Activated CD4-positive, alpha-beta T cell treated with anti-CD3 and anti-CD28 coated beads, Interleukin-2, Interleukin-6, amounts not matched to agents 100 ng/mL and 50 ng/mL, durations not matched to agents 16 hours and 8 hours (primary cell): ENCODE measurements at regions not wholly inside any gene's neighbourhood (a gene's known extent, or its start where the extent isn't known, plus 50 kb on each side); places are given as distances from the start of the nearest gene placed in this dataset.
"Not testable (repeated sequence)": the region's sequence is repeated elsewhere in the genome, so short reads cannot be mapped to it uniquely, and the experiment has no call there.

Experiments
- DNase-seq: peaks from one replicate; pipeline ENCODE4 v3.0.0-alpha.2; 2020

- DNase-seq = no peak
These were observed 458.0 kb downstream of the USP25 start for GRCh38 chr21:16187603-16188301.

GRCh38 chr21:16192902-16193301 is 463.1 kb downstream of the USP25 start:
- DNase-seq = no peak

- no peak for DNase-seq
These were observed 463.8 kb downstream of the USP25 start for GRCh38 chr21:16193496-16194094.

GRCh38 chr21:16194095-16194787 is 464.5 kb downstream of the USP25 start:
- DNase-seq = peak; percentile 15

GRCh38 chr21:16194788-16195537 is 465.2 kb downstream of the USP25 start:
- DNase-seq = no peak

- DNase-seq = no peak
These were observed 465.7 kb downstream of the USP25 start for GRCh38 chr21:16195538-16195910.

- no peak for DNase-seq
These were observed 466.2 kb downstream of the USP25 start for GRCh38 chr21:16196001-16196400.

- no peak for DNase-seq
These were observed 468.8 kb downstream of the USP25 start for GRCh38 chr21:16198546-16198945.

- DNase-seq = no peak
These were observed 469.8 kb downstream of the USP25 start for GRCh38 chr21:16199539-16199938.

- DNase-seq = no peak
These were observed 471.9 kb downstream of the USP25 start for GRCh38 chr21:16201718-16202117.

- no peak for DNase-seq
These were observed 475.7 kb downstream of the USP25 start for GRCh38 chr21:16205527-16205926.

- no peak for DNase-seq
These were observed 481.8 kb downstream of the USP25 start for GRCh38 chr21:16211339-16212303.

- no peak for DNase-seq
These were observed 483.7 kb downstream of the USP25 start for GRCh38 chr21:16213518-16213917.

- no peak for DNase-seq
These were observed 485.4 kb downstream of the USP25 start for GRCh38 chr21:16215193-16215592.

- no peak for DNase-seq
These were observed 485.9 kb downstream of the USP25 start for GRCh38 chr21:16215663-16216183.

- DNase-seq = no peak
These were observed 486.6 kb downstream of the USP25 start for GRCh38 chr21:16216288-16216962.

- no peak for DNase-seq
These were observed 489.0 kb downstream of the USP25 start for GRCh38 chr21:16218682-16219343.

- DNase-seq = not testable (repeated sequence)
These were observed 495.0 kb downstream of the USP25 start for GRCh38 chr21:16224756-16225155.

- no peak for DNase-seq
These were observed 510.0 kb downstream of the USP25 start for GRCh38 chr21:16239659-16240265.

- no peak for DNase-seq
These were observed 511.2 kb downstream of the USP25 start for GRCh38 chr21:16241016-16241415.
